ENCODE measurements at regions not wholly inside any gene's neighbourhood (a gene's known extent, or its start where the extent isn't known, plus 50 kb on each side); places are given as distances from the start of the nearest gene placed in this dataset.

DNA sequence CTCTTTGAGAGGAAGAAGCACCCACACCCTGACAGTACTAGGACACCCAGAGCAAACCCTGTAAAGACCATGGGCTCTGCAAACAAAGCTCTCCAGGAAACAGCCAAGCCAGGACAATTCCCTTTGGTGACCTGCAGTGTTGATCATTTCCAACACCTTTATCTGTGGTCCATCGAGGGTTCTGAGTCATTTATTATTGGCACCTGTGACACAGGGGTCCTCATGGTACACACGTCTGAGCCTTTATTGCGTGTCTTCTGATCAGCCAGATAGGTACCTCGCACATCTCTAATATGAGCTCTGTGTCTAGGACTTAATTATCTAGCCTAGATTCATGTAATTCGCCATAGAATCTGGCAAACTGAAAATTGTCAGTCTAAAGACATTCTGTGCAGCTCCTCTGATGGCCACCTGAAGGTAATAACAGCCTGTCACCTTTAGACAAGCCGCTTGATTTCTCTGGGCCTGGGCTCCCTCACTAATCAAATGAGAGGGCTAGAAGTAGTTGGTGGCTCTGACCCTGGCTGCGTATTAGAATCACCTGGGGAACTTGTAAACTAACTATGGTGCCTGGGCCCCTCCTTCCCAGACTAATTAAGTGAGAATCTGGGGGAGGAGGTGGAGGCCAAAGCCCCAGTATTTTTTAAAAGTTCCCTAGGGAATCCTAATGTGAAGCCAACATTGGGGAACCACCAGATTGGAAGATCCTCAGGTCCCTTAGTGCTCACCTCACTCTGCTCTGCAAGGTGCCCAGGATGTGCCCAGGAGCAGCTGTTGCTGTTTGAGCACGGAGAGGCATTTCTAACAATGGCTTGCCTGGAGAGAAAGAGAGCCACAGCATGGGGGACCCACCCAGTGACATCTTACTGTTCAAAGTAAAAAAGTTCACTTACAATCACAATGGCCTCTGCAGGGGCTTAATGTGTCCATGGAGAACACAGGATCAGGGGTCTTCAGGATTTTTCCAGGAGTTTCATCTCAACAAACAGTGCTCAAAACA is 122.0 kb upstream of the ARID1B start:
- 92% methylated on average over 8 of the region's 8 CpGs for WGBS
- DNase-seq (ENCODE audit: low spot score), result no peak
- no peaks in the 10 kb centered on the region for H3K9me3 ChIP-seq
- H3K27ac ChIP-seq, result no peak overlapping the region
- H3K36me3 ChIP-seq, result no peaks in the 10 kb centered on the region
- H3K4me3 ChIP-seq, result no peak overlapping the region
- no peaks in the 10 kb centered on the region for H3K4me1 ChIP-seq (replicated peaks)
- H3K27me3 ChIP-seq (replicated peaks; ENCODE audit: insufficient read depth), result no peaks in the 10 kb centered on the region
- intact Hi-C loops (cut with DNase I), result no loop called here
- TF ChIP-seq POLR2AphosphoS5 (IDR thresholded peaks at IDR 0.05) (no peak), POLR2A (IDR thresholded peaks at IDR 0.05) (no peak)
- TF ChIP-seq, protein P1, sequence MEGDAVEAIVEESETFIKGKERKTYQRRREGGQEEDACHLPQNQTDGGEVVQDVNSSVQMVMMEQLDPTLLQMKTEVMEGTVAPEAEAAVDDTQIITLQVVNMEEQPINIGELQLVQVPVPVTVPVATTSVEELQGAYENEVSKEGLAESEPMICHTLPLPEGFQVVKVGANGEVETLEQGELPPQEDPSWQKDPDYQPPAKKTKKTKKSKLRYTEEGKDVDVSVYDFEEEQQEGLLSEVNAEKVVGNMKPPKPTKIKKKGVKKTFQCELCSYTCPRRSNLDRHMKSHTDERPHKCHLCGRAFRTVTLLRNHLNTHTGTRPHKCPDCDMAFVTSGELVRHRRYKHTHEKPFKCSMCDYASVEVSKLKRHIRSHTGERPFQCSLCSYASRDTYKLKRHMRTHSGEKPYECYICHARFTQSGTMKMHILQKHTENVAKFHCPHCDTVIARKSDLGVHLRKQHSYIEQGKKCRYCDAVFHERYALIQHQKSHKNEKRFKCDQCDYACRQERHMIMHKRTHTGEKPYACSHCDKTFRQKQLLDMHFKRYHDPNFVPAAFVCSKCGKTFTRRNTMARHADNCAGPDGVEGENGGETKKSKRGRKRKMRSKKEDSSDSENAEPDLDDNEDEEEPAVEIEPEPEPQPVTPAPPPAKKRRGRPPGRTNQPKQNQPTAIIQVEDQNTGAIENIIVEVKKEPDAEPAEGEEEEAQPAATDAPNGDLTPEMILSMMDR (IDR thresholded peaks at IDR 0.05), result no peak

DNA sequence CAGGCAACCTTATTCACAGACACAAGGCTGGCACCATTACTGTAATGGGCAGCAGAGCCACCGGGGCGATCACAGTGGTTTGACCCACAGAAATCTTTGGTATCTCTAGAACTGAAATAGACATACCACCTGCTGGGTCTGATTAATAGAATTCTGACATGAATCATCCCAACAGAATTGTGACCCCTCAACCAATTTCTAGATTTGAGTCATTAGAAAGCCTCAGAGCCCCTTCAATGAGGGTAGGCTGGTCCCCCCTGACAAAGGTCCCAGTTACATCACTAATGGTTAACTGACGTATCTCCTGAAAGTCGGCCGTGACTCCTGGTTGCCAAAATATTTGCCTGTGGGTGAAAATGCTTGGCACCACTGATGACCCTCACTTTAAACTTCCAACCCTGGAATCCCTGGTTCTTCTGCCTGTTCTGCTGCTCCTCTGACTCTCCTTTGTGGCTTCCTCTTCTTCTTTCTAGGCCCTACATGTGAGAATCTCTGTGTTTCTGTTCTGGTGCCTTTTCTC is 124.9 kb upstream of the ARID1B start:
- H3K4me3 ChIP-seq, result no peak overlapping the region
- no peaks in the 10 kb centered on the region for H3K4me1 ChIP-seq (replicated peaks)
- TF ChIP-seq POLR2A (IDR thresholded peaks at IDR 0.05) (no peak), POLR2AphosphoS5 (IDR thresholded peaks at IDR 0.05) (no peak)
- TF ChIP-seq, protein P1 (IDR thresholded peaks at IDR 0.05), result no peak
- 94% methylated on average over 5 of the region's 5 CpGs for WGBS
- intact Hi-C loops (cut with DNase I), result no loop called here
- no peak for DNase-seq (ENCODE audit: low spot score)
- H3K27me3 ChIP-seq (replicated peaks; ENCODE audit: insufficient read depth), result no peaks in the 10 kb centered on the region
- H3K27ac ChIP-seq, result no peak overlapping the region
- H3K9me3 ChIP-seq, result no peaks in the 10 kb centered on the region
- no peaks in the 10 kb centered on the region for H3K36me3 ChIP-seq

DNA sequence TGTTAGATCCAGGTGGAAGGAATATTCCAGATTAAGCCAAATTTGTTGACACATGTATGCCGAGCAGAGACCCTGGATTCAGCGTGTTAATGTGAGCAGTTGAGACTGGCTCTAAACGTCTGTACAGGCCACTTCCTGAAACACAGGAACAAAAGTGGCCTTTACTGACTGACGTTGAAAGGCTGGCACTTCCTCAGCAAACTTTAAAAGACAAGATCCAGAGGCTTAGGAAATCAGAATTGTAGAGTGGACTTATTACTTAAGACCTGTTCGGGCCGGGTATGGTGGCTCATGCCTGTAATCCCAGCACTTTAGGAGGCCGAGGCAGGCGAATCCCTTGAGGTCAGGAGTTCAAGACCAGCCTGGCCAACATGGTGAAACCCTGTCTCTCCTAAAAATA is 125.7 kb upstream of the ARID1B start:
- intact Hi-C loops (cut with DNase I), result no loop called here
- WGBS, result 79% methylated on average over 8 of the region's 8 CpGs
- no peak for DNase-seq (ENCODE audit: low spot score)
- Histone ChIP-seq H3K4me1 (replicated peaks) (no peaks in the 10 kb centered on the region), H3K4me3 (no peak overlapping the region), H3K27ac (no peak overlapping the region), H3K36me3 (no peaks in the 10 kb centered on the region), H3K27me3 (replicated peaks; ENCODE audit: insufficient read depth) (no peaks in the 10 kb centered on the region), H3K9me3 (no peaks in the 10 kb centered on the region)
- TF ChIP-seq, protein P1 (IDR thresholded peaks at IDR 0.05), result no peak
- no peak for TF ChIP-seq POLR2AphosphoS5 (IDR thresholded peaks at IDR 0.05)
- TF ChIP-seq POLR2A (IDR thresholded peaks at IDR 0.05), result no peak

DNA sequence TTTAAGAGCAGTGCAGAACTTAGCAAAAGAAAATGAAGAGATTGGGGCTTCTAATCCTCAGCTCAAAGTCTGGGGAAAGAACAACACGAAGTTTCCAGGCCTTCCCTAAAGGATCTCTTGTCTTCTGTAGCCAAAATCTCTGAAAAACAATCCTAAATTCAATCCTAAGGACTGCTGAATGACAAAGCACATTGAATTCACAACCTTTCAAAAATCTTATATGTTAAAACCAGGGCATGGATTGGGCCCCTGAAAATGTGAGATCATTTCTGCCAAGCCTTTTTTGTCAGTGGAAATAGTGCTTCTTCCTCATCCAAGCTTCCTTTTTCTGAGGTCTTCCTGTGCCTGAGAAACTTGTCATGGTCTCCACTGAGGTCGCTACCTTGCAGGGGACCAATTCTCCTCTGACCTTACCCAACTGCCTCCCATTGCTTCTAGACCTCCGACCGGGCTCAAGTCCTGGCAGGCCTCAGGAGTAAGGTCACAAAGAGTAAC is 126.2 kb upstream of the ARID1B start:
- DNase-seq (ENCODE audit: low spot score), result no peak
- no peak overlapping the region for H3K4me3 ChIP-seq
- no peak overlapping the region for H3K27ac ChIP-seq
- TF ChIP-seq, protein P1 (IDR thresholded peaks at IDR 0.05), result no peak
- TF ChIP-seq POLR2AphosphoS5 (IDR thresholded peaks at IDR 0.05), result no peak
- no peak for TF ChIP-seq POLR2A (IDR thresholded peaks at IDR 0.05)
- no peaks in the 10 kb centered on the region for H3K27me3 ChIP-seq (replicated peaks; ENCODE audit: insufficient read depth)
- WGBS, result 92% methylated on average over 4 of the region's 4 CpGs
- intact Hi-C loops (cut with DNase I), result no loop called here
- H3K36me3 ChIP-seq, result no peaks in the 10 kb centered on the region
- H3K4me1 ChIP-seq (replicated peaks), result no peaks in the 10 kb centered on the region
- no peaks in the 10 kb centered on the region for H3K9me3 ChIP-seq

All from prostate gland (tissue), 2 donors.